ENCODE measurements at regions not wholly inside any gene's neighbourhood (a gene's known extent, or its start where the extent isn't known, plus 50 kb on each side); places are given as distances from the start of the nearest gene placed in this dataset.

DNA sequence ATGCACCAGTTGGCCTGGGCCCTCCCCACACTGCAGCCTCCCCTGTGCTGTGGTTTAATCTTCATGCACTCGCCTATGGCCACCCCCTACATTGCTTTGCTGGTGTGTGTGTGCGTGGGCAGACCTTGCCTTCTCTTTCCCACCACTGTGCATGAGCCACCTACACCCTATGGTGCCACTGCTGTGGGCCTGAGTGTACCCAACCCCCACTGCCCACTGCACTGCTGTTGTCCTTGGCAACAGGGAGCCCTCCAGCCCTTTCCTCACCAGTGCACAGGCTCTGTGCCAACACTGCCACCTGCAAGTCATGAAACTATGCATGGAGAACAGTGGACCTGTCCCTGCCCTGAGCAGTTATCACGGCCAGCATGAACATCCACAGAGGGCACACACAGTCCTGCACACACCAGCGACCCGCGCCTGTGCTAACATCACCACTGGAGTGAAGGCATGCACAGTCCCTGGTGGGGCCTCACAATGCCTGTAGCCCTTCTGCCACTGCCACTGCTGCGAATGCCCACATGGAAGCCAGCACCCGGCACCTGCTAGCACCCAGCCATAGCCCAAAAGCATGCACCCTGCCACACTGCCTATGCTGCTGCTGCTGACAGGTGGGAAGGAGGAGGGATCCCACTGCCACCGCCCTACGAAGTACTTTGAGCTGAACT lies 237.8 kb upstream of the ARSJ start:
- DNase-seq (ENCODE audit: extremely low read depth, low read depth), result no peak

DNA sequence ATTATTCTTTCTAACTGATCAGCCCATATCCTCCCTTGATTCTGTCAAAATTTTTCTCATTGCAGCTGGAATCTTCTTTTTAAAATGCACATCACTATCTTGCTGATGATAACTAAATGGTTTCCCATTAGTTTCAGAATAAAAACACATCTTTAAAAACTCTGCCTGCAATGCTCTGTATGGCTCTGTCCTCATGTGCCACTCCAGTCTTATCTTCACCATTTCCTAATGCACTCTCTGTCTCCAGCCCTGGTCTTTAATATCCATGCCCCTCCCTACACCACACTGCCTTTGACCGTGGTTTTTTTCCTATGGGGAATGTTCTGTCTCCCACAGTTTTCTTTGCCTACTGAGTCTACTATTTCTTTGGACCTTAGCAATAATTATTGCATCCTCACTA lies 244.1 kb upstream of the ARSJ start:
- no peak for DNase-seq (ENCODE audit: extremely low read depth, low read depth)
- TF ChIP-seq, protein P1, sequence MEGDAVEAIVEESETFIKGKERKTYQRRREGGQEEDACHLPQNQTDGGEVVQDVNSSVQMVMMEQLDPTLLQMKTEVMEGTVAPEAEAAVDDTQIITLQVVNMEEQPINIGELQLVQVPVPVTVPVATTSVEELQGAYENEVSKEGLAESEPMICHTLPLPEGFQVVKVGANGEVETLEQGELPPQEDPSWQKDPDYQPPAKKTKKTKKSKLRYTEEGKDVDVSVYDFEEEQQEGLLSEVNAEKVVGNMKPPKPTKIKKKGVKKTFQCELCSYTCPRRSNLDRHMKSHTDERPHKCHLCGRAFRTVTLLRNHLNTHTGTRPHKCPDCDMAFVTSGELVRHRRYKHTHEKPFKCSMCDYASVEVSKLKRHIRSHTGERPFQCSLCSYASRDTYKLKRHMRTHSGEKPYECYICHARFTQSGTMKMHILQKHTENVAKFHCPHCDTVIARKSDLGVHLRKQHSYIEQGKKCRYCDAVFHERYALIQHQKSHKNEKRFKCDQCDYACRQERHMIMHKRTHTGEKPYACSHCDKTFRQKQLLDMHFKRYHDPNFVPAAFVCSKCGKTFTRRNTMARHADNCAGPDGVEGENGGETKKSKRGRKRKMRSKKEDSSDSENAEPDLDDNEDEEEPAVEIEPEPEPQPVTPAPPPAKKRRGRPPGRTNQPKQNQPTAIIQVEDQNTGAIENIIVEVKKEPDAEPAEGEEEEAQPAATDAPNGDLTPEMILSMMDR (IDR thresholded peaks at IDR 0.05; ENCODE audit: low read depth, low read length), result no peak

More for the DNA sequence above, 237.8 kb upstream of the ARSJ start:
- TF ChIP-seq, protein P1 (IDR thresholded peaks at IDR 0.05; ENCODE audit: low read depth, low read length), result no peak

DNA sequence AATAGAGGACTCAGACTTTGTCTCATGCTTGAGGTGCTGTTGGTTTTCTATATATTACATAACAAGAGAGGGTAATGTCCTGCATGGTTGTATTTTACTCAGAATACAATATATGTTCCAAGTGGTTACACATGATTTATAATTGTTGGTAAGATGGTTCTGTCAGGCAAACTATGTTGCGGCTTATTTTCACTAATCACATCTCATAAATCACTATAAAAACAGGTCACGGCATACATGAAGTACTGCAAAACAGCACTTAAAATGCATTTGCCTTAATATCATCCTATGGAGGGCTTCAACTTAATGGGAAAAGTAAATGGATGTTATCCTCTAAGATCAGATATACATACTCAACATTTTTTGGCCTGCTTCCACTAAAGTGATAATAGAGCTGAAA lies 246.0 kb upstream of the ARSJ start:
- TF ChIP-seq, protein P1 (IDR thresholded peaks at IDR 0.05; ENCODE audit: low read depth, low read length), result no peak
- DNase-seq (ENCODE audit: extremely low read depth, low read depth), result no peak

DNA sequence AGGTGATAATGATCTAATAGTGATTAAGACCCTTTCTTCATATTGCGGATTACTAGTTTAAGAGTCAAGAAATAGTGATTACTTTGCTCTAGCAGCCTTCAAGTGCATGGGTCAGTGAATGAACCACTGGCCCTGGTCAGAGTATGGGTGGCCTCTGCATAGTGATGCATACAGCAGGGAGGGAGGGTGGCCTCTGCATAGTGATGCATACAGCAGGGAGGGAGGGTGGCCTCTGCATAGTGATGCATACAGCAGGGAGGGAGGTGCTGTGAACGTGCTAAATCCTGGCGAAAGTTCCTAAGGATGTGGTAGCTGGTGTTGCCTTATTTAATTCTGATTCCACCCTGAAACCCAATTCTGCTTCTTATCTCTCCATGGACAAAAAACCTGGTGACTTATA lies 246.7 kb upstream of the ARSJ start:
- DNase-seq (ENCODE audit: extremely low read depth, low read depth), result no peak
- TF ChIP-seq, protein P1 (IDR thresholded peaks at IDR 0.05; ENCODE audit: low read depth, low read length), result no peak

DNA sequence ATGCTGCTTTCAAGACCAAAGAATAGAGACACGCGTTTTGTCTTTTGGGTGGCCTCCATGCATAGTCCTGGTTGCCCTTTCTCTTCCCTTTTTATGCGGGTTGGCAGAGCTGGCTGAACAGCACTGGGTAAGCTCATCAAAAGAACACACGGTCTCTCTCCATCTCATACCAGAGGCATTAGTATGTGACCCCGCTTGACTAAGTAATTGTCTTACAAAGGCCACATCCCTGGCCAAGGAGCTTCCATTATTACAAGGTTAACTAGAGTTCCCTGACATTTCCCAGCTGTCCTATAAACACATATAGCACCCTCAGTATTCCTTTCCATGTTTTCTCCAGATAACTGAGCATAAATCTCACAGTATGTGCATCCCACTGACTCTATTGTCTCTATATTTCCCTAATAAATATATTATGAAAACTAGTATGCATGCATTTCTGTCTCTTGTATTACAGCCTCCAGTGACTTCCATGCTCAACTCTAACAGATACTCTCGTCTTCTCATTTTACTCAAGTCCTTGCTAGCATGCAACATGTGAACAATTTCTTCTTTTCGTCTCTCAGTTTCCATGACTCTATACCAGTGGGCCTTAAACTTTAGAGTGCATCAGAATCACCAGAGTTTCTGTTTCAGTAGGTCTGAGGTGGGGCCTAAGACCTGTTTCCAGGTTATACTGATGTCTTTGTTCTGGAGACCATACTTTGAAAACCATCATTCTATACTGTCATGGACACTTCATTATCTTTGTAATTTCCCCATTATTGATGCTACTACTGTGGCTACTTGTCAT lies 247.7 kb upstream of the ARSJ start:
- DNase-seq (ENCODE audit: extremely low read depth, low read depth), result no peak
- TF ChIP-seq, protein P1 (IDR thresholded peaks at IDR 0.05; ENCODE audit: low read depth, low read length), result no peak

DNA sequence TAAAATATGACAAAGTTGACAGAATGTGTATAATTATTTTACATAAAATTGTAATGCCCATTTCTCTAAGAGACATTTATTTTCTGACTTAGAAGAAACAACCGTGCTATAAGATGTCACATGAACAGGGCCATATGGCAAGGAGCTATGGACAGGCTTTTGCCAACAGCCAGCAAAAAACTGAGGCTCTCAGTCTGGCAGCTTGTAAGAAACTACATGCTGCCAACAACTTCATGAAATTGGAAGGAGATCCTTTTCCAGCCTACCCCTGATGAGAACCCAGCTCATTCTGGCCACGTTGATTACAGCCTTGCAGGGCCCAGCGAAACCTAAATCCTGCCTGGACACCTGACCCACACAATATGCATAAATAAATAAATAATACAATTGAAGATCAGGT lies 250.3 kb upstream of the ARSJ start:
- TF ChIP-seq, protein P1 (IDR thresholded peaks at IDR 0.05; ENCODE audit: low read depth, low read length), result no peak
- no peak for DNase-seq (ENCODE audit: extremely low read depth, low read depth)

DNA sequence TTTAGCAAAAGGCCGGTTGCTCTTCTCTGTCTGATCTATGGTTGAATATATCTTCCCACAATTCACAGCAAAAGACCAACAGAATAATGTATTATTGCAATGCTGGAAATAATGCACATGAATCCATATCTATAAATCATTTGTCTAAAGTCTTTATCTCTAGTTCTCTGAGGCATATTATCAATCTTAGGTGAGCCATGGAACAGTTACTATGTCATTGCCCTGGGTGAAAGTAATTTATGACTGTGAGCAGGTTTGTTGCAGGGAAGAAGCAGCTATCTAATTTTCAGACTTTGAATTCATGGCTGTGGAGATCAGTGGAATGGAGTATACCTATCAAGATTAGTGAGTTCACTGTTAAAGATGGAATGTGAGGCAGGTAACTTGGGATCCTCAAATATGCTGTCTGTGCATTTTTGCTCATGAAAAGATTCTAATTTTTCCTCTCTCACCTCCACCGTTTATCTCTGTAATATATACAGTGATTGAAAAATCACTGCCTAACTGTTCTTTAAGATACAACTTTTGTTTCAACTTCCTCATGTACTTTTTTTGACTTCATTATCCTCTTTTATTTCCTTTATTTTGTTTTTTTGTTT lies 256.8 kb upstream of the ARSJ start:
- no peak for DNase-seq (ENCODE audit: extremely low read depth, low read depth)
- TF ChIP-seq, protein P1 (IDR thresholded peaks at IDR 0.05; ENCODE audit: low read depth, low read length), result no peak
